Epithelial cell of esophagus (primary cell): ENCODE measurements at regions not wholly inside any gene's neighbourhood (a gene's known extent, or its start where the extent isn't known, plus 50 kb on each side); places are given as distances from the start of the nearest gene placed in this dataset.

Experiments
- DNase-seq: peaks from one replicate; pipeline ENCODE4 v3.0.0; 2010; ENCODE audit warnings: low read depth
- H3K4me3 ChIP-seq: 2 replicates; pipeline ENCODE4 v1.5.1; 2011; ENCODE audit warnings: mild to moderate bottlenecking, low read length, control low read depth
- TF ChIP-seq, protein P1 (sequence below): IDR thresholded peaks from 2 replicates; pipeline ENCODE4 v1.5.1; 2011; ENCODE audit warnings: low read depth, mild to moderate bottlenecking, low read length, control low read depth, inconsistent platforms; ENCODE audit not compliant: insufficient read depth; ENCODE audit errors: missing control alignments

DNA sequence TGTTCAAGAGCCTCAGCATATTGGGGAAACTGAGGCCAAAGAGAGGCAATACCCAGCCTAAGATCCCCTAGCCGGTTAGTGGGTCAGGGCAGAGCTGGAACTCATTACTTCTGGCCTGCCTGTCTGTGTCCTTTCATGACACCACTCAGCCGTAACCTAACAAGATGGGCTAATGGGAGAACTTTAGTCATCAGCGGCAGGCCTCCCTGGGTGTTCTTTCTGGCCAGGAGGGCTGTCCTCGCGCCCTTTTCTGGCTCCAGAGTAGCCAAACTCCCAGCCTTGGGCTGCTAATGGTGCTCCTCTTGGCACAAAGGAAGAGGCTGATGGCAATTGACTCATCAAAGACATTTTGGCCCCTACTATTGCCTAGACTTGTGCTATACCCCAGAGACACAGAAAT lies 76.6 kb downstream of the NCR2 start:
- no peak for DNase-seq
- H3K4me3 ChIP-seq, result no peak overlapping the region
- TF ChIP-seq, protein P1, sequence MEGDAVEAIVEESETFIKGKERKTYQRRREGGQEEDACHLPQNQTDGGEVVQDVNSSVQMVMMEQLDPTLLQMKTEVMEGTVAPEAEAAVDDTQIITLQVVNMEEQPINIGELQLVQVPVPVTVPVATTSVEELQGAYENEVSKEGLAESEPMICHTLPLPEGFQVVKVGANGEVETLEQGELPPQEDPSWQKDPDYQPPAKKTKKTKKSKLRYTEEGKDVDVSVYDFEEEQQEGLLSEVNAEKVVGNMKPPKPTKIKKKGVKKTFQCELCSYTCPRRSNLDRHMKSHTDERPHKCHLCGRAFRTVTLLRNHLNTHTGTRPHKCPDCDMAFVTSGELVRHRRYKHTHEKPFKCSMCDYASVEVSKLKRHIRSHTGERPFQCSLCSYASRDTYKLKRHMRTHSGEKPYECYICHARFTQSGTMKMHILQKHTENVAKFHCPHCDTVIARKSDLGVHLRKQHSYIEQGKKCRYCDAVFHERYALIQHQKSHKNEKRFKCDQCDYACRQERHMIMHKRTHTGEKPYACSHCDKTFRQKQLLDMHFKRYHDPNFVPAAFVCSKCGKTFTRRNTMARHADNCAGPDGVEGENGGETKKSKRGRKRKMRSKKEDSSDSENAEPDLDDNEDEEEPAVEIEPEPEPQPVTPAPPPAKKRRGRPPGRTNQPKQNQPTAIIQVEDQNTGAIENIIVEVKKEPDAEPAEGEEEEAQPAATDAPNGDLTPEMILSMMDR, result no peak

GRCh38 chr6:41413250-41413649 lies 77.8 kb downstream of the NCR2 start:
- no peak for DNase-seq
- H3K4me3 ChIP-seq, result no peak overlapping the region
- TF ChIP-seq, protein P1, result no peak

GRCh38 chr6:41416501-41416837 lies 81.1 kb downstream of the NCR2 start:
- TF ChIP-seq, protein P1, result no peak
- no peak for DNase-seq
- H3K4me3 ChIP-seq, result no peak overlapping the region

- H3K4me3 ChIP-seq, result no peak overlapping the region
- TF ChIP-seq, protein P1, result no peak
- no peak for DNase-seq
Measured at GRCh38 chr6:41418741-41419140, 83.3 kb downstream of the NCR2 start.

DNA sequence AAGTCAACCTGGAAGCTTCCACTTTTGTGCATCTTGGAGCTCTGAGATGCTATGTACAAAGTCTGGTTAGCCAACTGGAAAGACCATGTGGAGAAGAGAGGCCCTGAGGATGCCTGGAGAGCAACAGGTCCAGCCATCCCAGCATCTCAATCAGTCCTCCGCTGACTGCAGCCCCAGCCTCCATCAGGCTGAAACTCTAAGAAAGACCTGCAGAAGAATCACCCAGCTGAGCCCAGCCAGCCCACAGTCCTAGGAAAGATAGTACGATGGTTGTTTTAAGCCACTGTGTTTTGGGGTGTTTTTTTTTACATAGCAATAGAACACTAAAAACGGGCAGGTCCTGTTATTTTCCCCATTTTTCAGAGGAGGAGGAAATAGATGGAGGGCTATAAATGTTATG lies 84.0 kb downstream of the NCR2 start:
- DNase-seq, result no peak
- H3K4me3 ChIP-seq, result no peak overlapping the region
- TF ChIP-seq, protein P1, result no peak

GRCh38 chr6:41420186-41420585 lies 84.8 kb downstream of the NCR2 start:
- TF ChIP-seq, protein P1, result no peak
- no peak for DNase-seq
- no peak overlapping the region for H3K4me3 ChIP-seq

- TF ChIP-seq, protein P1, result no peak
- DNase-seq, result no peak
- H3K4me3 ChIP-seq, result no peak overlapping the region
Measured at GRCh38 chr6:41422161-41422560, 86.8 kb downstream of the NCR2 start.
